NAMALWA (cell line): ENCODE measurements at regions not wholly inside any gene's neighbourhood (a gene's known extent, or its start where the extent isn't known, plus 50 kb on each side); places are given as distances from the start of the nearest gene placed in this dataset.
A peak's percentile ranks its signal among the peaks of the same experiment; 100 is the strongest.
"Not testable (repeated sequence)": the region's sequence is repeated elsewhere in the genome, so short reads cannot be mapped to it uniquely, and the experiment has no call there.

Experiments
- DNase-seq: peaks from one replicate; pipeline ENCODE4 v3.0.0-alpha.2; 2015; ENCODE audit warnings: low spot score

GRCh38 chr1:219058891-219059820 is 114.5 kb upstream of the LYPLAL1 start:
- DNase-seq: no peak

- no peak for DNase-seq
Observed at GRCh38 chr1:219060798-219061197, 112.9 kb upstream of the LYPLAL1 start.

DNA sequence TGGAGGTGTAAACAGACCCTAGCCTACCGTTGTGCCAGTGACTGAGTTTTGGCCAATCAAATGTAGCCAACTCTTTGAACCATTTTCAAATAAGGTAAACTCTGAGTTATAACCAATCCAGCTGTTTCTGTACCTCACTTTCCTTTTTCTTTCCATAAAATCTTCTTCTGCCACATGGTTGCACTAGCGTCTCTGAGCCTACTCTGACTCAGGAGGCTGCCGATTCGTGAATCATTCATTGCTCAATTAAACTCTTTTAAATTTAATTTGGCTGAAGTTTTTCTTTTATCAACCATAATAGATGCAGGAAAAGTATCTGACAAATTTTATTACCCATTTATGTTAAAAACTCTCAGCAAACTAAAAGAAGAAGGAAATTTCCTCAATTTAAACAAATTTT is 111.5 kb upstream of the LYPLAL1 start:
- no peak for DNase-seq

GRCh38 chr1:219066098-219066497 is 107.6 kb upstream of the LYPLAL1 start:
- no peak for DNase-seq

- peak; percentile 53 for DNase-seq
Observed at GRCh38 chr1:219066631-219067349, 106.9 kb upstream of the LYPLAL1 start.

- DNase-seq: no peak
Observed at GRCh38 chr1:219067350-219067712, 106.3 kb upstream of the LYPLAL1 start.

GRCh38 chr1:219070395-219070794 is 103.3 kb upstream of the LYPLAL1 start:
- DNase-seq: not testable (repeated sequence)

DNA sequence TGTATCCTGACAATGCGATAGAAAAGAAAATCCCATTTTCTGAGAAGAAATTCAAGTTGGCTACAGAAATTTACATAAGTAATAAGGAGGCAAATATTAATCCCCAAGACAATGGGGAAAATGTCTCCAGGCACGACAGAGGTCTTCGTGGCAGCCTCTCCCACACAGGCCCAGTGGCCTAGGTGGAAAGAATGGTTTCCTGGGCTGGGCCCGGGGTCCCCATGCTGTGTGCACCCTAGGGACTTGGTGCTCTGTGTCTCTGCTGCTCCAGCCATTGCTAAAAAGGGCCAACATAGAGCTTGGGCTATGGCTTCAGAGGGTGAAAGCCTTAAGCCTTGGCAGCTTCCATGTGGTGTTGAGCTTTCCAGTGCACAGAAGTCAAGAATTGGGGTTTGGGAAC is 102.5 kb upstream of the LYPLAL1 start:
- no peak for DNase-seq

- no peak for DNase-seq
Observed at GRCh38 chr1:219072329-219072728, 101.3 kb upstream of the LYPLAL1 start.

GRCh38 chr1:219074084-219074728 is 99.5 kb upstream of the LYPLAL1 start:
- DNase-seq: no peak

DNA sequence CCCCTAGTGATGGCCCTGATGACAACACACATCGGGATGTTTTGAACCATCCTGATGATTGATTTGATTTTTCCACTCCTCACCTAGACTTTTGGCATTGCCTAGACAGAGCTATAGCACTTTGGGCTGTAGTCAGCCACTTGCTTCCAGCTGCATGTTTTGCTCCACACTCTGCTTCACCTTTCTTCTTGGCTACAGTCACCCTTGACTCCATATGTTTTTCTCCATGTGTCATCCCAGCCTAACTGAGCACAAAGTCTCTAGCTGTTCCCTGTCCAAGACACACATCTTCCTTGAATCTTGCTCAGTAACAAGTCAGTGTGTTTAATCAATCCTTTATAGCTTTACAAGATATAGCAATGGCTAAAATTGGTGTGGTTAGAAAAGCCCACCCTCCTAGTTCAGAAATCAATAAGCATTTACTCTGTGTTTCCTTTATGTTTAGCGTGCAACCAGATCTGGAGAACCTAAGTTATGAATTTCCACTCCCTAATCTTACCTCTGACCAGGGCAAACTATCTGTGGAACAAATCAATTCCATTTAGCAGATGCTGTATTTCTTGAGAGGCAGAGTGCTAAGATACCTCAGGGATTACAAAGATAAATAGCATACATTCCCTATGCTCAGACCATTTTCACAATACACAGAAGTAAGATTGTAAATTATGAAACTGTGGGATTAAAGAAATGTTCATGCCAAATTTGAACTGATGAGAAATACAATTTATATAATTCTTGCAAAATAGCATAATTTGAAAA is 98.4 kb upstream of the LYPLAL1 start:
- DNase-seq: no peak

DNA sequence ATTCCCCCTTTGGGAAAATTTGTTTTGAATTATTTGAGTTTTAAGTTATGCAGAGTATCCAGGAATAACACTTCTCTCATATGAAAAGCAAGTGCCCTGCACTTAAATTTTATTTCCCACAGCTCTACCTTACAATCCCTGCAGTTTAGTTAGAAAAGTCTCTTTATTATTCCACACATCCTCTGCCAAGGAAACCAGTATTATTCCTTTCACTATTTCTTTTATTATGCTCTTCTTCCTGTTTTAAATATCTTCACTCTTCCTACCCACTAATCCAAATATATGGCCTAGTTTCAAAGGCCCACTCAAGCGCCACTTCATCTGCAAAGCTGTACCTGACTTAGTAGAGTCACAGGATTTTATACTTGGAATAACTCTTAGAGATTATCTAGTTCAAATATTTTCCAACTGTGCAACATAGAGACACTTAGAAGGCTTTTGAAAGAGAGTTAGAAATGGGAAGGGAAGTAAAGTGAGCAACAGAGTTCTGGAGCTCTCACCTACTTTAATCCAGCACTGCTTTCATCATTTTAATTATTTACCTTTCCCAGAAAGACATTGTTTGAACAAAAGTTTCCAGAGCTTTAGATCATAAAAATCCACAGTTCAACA is 97.2 kb upstream of the LYPLAL1 start:
- DNase-seq: no peak

DNA sequence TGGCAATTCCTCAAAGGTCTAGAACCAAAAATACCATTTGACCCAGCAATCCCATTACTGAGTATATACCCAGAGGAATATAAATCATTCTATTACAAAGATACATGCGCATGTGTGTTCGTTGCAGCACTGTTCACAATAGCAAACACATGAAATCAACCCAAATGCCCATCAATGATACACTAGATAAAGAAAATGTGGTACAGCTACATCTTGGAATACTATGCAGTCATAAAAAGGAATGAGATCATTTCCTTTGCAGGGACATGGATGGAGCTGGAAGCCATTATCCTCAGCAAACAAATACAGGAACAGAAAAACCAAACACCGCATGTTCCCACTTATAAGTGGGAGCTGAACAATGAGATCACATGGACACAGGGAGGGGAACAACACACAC is 95.9 kb upstream of the LYPLAL1 start:
- DNase-seq: not testable (repeated sequence)

DNA sequence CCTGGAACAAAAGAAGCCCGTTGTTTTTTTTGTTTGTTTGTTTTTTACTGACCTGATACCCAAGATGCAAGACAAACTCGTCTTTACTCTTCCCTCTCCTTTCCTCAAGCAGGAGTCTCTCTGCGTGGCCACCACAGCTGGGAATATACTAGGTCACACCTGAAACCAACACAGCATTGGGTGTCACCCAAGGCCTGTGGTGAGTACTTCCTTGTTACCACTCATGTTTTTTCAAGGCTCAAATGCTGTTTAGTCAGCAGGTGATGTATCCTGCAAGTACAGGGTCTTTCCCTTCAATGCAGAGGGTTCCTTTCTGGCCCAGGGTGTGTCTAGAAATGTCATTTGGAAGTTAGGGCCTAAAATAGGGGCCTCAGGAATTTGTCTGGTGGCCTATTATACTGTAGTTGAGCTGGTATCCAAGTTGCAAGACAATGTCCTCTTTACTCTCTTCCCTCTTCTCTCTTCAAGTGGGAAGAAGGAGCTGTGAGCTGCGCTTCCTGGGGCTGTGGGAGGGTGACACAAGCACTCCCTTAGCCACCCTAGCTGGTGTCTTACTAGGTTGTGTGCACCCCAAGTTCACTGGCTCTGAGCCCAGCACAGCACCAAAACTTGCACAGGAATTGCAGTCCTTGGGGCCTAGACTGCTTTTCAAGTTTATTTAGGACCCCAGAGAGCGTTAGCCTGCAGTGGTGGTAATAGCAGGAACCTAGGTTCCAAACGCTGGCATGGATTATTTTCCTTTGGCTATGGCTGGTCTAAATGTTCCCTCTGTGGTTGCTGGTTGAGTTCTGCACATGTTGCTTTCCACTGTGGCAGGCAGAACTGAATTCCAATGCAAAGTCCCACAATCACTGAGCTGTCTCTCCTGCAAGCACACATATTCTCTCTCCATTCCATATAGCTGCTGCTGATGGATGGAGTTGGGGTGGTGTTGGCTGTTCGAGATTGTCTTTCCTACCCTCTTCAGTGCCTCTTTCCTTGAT is 91.4 kb upstream of the LYPLAL1 start:
- no peak for DNase-seq

- DNase-seq: no peak
Observed at GRCh38 chr1:219083631-219084030, 90.0 kb upstream of the LYPLAL1 start.

- no peak for DNase-seq
Observed at GRCh38 chr1:219085082-219085481, 88.6 kb upstream of the LYPLAL1 start.

- no peak for DNase-seq
Observed at GRCh38 chr1:219085988-219086387, 87.7 kb upstream of the LYPLAL1 start.

- DNase-seq: no peak
Observed at GRCh38 chr1:219086956-219087469, 86.7 kb upstream of the LYPLAL1 start.

DNA sequence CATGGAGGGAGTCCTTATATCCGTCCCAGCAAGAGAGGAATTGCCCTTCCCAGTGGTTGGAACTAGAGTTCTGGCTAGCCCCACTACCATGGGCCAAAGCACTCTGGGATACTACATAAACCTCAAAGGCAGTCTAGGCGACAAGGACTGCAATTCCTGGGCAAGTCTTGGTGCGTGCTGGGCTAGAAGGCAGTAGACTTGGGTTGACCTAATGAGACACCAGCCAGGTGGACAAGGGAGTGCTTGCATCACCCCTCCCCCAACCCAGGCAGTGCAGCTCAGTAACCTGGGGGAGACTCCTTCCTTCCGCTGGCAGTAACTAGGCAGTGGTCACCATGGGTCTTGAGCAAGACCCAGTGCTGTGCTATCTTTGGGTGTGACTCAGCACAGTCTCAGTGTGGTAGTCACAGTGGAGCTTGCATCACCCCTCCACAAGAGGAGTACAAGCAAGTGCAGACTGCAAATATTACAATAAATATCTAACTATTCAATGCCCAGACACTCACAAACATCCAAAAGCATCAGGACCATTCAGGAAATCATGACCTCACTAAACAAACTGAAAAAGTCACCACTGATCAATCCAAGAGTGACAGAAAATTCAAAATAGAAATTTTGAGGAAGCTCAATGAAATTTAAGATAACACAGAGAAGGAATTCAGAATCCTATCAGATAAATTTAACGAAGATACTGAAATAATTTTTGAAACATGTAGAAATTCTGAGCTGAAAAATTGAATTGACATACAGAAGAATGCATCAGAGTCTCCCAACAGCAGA is 84.7 kb upstream of the LYPLAL1 start:
- DNase-seq: peak; percentile 11
